ENCODE measurements at regions not wholly inside any gene's neighbourhood (a gene's known extent, or its start where the extent isn't known, plus 50 kb on each side); places are given as distances from the start of the nearest gene placed in this dataset.
"Not testable (repeated sequence)": the region's sequence is repeated elsewhere in the genome, so short reads cannot be mapped to it uniquely, and the experiment has no call there.

DNA sequence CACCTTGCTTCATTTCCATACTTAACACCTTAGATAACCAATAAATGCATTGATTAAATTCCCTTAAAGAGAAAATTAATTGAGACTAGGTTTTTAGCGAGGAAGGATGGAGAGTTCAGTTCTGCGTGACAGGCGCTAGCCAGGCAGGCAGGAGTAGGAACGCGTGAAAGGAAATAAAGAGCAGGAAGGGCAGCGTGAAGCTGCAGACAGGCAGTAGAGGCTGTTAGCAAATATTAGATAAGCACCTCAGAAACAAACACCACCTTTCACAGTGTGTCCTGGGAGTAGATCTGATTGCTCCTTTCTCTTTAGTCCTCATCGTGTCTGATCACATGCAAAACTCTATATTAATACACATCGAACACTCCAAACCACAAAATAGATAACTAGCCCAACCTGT, 282.7 kb upstream of the ADGRL2 start:
- FAIRE-seq, result no peak

- no peak for FAIRE-seq
Measured at GRCh38 chr1:81513796-81514354, 286.9 kb upstream of the ADGRL2 start.

GRCh38 chr1:81512252-81513003, 288.3 kb upstream of the ADGRL2 start:
- FAIRE-seq, result no peak

DNA sequence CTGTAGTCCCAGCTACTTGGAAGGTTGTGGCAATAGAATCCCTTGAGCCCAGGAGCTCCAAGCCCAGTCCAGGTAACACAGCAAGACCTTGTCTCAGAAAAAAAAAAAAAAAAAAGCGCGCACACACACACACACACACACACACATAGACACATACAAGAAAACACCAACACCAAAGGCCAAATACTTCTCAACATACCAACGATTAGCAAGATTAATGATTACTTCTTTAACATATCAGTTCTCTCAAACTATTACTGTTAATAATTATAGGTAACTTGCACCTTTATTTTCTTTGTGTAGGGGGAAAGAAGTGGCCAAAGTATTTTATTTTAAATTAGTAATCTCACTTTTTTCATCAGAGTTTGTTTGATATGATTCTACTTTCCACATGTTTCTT, 289.5 kb upstream of the ADGRL2 start:
- no peak for FAIRE-seq

- FAIRE-seq, result no peak
Measured at GRCh38 chr1:81510701-81511100, 290.0 kb upstream of the ADGRL2 start.

GRCh38 chr1:81509594-81509993, 291.1 kb upstream of the ADGRL2 start:
- no peak for FAIRE-seq

DNA sequence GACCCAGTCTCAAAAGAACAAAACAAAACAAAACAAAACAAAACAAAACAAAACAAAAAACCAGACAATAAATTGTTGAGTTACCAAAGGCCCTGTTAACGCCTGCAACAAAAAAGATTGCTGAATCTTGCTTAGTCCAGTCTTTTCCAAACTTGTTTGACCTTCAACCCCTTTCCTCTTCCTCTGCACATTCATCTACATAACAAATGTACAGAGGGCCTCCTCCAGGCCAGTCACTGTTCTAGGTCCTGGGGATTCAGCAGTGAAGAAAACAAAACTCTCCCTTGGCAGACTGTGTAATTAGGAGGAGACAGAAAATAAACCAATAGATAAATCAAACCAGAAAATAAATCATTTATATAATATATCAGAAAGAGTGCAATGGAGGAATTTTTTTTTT, 294.0 kb upstream of the ADGRL2 start:
- FAIRE-seq, result no peak

- FAIRE-seq, result no peak
Measured at GRCh38 chr1:81505831-81506230, 294.9 kb upstream of the ADGRL2 start.

GRCh38 chr1:81504820-81505219, 295.9 kb upstream of the ADGRL2 start:
- FAIRE-seq, result not testable (repeated sequence)

- not testable (repeated sequence) for FAIRE-seq
Measured at GRCh38 chr1:81502705-81503104, 298.0 kb upstream of the ADGRL2 start.

DNA sequence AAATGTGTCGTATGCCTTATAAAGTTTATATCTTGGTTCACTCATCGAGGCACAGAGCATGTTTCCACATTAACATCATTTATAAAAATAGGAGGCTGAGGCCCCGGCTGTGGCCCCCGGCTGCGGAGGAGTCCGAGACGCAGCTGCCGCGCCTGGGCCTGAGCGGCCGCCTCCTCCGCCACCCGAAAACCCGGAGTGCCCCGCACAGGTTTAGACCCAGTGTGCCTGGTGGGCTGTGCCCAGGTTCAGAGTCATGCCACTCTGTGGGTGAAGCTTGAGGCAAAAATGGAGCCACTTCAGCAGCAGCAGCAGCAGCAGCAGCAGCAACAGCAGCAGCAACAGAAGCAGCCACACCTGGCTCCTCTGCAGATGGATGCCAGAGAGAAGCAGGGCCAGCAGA, 299.2 kb upstream of the ADGRL2 start:
- FAIRE-seq, result not testable (repeated sequence)

GRCh38 chr1:81499487-81499886, 301.2 kb upstream of the ADGRL2 start:
- peak; percentile 41 for FAIRE-seq

DNA sequence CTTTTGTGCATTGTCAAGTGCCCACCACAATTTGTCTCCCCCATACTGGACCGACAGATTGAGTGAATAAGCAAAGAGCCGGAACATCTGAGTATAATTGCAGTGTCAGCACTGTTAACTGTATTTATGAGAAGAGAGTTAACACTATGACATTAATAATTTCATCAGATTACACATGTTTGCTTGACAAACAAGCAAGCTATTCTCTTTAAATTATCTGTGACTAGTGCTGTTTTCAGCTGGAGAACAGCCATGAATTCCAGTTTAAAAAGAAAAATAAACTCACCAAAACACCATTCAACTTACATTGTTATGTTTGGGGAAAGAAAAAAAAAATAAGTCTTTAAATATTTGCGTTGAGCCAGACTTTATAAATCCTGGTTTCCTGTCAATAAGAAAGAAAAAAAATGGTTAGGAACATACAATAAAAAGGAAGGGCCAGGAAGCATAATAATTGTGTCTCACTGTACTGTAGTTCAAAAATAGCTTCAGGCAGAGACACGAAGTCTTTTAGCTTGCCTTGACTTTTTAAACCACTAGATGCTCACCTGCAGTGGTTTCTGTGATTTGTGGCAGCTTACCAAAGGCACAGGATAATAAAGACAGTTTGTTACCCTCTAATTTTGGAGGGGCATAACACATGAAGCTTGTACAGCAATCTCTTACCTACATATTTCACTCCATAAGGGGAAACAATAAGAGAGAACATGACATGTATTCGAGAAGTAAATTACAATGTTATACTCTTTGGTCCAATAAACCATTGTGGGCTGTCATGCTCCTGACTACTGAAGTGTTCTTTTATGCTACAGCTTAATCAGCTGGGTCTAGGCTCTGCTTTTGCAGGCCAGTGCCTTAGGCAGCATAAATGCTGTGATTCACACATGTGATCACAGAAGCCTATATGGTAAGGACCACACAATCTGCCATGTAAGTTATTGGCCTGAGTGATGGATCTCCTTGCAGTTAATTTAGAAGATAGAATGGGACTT, 302.0 kb upstream of the ADGRL2 start:
- FAIRE-seq, result peak; percentile 70

DNA sequence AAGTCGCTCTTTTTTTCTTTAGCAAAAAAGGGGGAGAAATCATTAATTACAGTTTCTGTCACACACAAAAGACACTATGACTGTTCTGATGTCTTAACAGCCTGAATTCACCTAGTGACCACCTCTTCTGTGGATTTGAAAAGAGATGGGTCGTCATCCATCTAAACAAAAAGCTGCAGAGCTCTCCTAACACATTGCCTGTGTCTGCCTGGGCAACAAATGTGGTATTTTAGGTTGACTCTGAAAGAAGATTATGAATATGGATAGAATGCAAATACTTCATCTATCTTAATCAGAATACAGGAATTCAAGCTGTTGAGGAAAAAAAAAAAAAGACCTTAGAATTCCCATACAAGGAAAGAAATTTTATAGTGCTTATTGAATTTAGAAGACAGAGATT, 304.4 kb upstream of the ADGRL2 start:
- FAIRE-seq, result no peak

DNA sequence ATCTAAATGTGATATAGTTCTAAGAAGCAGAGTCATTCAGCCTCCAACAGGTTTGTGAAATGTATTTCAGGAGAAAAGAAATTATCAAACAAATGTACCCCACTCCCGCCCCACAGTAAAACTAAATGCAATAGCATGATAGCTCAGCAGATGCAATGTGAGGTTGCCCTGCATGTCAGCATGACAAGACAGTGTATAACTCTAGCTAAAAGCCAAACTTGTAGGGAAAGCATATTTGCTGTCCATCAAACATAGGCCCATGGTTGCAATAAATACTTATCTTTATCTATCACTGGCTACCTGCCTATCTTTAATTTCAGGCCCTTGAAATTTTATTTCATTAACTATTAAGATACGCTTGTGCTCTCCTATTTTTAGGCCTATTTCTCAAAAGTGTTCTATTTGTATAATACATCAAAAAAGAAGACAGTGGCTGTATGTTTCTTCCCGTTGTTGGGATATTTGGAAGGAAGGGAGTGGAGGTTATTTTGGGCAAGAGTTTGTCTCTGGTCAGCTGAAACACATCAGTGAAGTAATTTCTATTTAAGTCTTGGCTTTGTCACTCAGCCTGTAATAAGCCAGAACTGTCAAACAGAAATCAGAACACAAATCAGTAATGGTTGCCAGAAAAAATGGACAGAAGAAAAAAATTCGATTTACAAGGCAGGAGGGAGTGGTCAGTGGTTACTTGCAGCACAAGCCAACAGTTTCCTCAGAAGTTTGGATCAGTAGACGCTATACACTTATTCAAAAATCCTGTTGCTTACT, 307.4 kb upstream of the ADGRL2 start:
- FAIRE-seq, result no peak

GRCh38 chr1:81492628-81493027, 308.1 kb upstream of the ADGRL2 start:
- no peak for FAIRE-seq

DNA sequence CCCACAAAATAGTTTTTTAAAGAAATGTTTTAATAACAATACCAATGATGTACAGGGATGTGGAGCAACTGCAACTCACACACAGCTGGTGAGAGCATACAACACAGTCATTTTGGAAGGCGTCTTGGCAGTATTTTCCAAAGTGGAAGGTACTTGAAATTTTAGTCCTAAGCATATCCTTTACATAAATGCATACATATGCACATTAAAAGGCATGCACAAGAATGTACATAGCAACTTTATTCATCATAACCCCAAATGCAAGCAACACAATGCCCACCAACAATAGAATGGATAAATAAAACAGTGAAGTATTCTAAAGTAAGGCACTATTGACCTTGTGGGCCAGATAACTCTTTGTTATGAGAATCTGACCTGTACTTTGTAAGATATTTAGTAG, 310.1 kb upstream of the ADGRL2 start:
- FAIRE-seq, result no peak

- FAIRE-seq, result no peak
Measured at GRCh38 chr1:81489372-81489934, 311.3 kb upstream of the ADGRL2 start.

GRCh38 chr1:81484284-81484683, 316.4 kb upstream of the ADGRL2 start:
- no peak for FAIRE-seq

DNA sequence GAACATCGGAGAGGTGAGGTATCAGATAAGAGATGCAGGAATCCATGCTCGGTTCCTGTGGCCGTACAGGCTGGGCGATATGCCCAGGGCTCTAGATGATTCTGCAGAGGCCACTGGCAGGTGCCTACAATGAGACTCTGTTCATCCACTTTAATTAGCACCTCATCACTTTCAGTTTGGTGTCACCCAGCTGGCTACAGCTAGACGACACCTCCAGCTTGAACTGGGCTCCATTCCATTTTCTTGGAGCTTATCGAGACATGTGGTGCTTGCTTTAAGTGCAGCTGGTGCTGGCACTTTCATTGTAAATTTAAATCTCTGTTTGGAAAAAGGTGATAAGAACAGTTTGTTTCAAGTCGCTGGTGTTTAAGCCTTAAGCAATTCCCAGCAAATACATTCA, 322.5 kb upstream of the ADGRL2 start:
- no peak for FAIRE-seq

DNA sequence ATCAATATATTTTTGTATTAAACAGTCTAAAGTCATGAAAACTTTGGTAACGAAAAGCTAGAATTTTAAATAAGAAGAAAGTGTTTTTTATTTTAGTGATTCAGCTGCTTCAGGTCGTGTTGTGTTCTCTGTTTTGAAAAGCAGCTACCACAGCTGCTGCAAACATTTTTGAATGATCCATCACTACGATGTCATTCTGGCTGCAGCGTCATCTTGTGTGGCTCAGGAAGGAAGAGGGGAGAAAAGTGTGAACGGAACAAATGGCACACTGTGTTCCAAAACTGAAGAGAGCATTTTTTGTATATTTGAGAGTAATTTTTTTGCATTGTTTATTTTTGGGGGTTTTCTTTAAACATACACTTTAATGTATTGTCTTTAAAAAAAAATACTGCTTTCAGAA, 323.0 kb upstream of the ADGRL2 start:
- no peak for FAIRE-seq

GRCh38 chr1:81472387-81472786, 328.3 kb upstream of the ADGRL2 start:
- no peak for FAIRE-seq

Measured in endometrium (tissue), 2 donors.